PC-3 (cell line): ENCODE measurements at regions not wholly inside any gene's neighbourhood (a gene's known extent, or its start where the extent isn't known, plus 50 kb on each side); places are given as distances from the start of the nearest gene placed in this dataset.

Experiments
- ATAC-seq: fragments of 200-7000 bp; cut with Tn5 transposase; 2 replicates; pipeline ENCODE4 v1.9.1; 2020; ENCODE audit warnings: mild to moderate bottlenecking, moderate library complexity
- BruUV-seq: library from RNA; stranded (reverse); fragments of 400-500 nt; replicated peaks from 2 replicates; lab custom pipeline; 2021; lab: Mats Ljungman, UMichigan
- CTCF ChIA-PET: fragments of 300-600 bp; sonication (Branson Sonifier 250); formaldehyde crosslinking; loops from one replicate; lab custom pipeline; 2022; ENCODE audit warnings: antibody characterized with exemption; lab: Charles Lee
- POLR2A ChIA-PET: fragments of 300-600 bp; sonication (Branson Sonifier 250); formaldehyde crosslinking; loops from one replicate; lab custom pipeline; 2022; ENCODE audit warnings: antibody characterized with exemption; ENCODE audit not compliant: unreplicated experiment; lab: Charles Lee
- DNase-seq: peaks from one replicate; pipeline ENCODE4 v3.0.0-alpha.2; 2015
- H2AFZ ChIP-seq: fragments of 300-600 bp; sonication (generic); 2 replicates; pipeline ENCODE4 v1.6.0; 2016; ENCODE audit warnings: antibody characterized with exemption, low read length
- H3F3A ChIP-seq: fragments of 300-600 bp; sonication (generic); one replicate; pipeline ENCODE4 v1.6.0; 2017; ENCODE audit warnings: antibody characterized with exemption, low read length, control low read depth, mild to moderate bottlenecking; ENCODE audit not compliant: unreplicated experiment
- H3K27ac ChIP-seq: fragments of 300-600 bp; sonication (generic); 2 replicates; pipeline ENCODE4 v1.5.1; 2016; ENCODE audit warnings: mild to moderate bottlenecking, low read length
- H3K27me3 ChIP-seq: fragments of 300-600 bp; sonication (generic); 2 replicates; pipeline ENCODE4 v1.6.1; 2016; ENCODE audit warnings: low read length, mixed read lengths
- H3K36me3 ChIP-seq: fragments of 300-600 bp; sonication (generic); 2 replicates; pipeline ENCODE4 v1.6.1; 2016; ENCODE audit warnings: low read depth, mixed run types, low read length, mixed read lengths
- H3K4me1 ChIP-seq: fragments of 300-600 bp; sonication (generic); 2 replicates; pipeline ENCODE4 v1.5.1; 2016; ENCODE audit warnings: low read length; ENCODE audit not compliant: insufficient read depth
- H3K4me2 ChIP-seq: fragments of 300-600 bp; sonication (generic); 2 replicates; pipeline ENCODE4 v1.6.0; 2016; ENCODE audit warnings: low read length
- H3K4me3 ChIP-seq: fragments of 300-600 bp; sonication (generic); 2 replicates; pipeline ENCODE4 v1.5.1; 2016; ENCODE audit warnings: mild to moderate bottlenecking, low read length, mixed read lengths
- H3K79me2 ChIP-seq: fragments of 300-600 bp; sonication (generic); 2 replicates; pipeline ENCODE4 v1.6.1; 2017; ENCODE audit warnings: low read length, mixed read lengths
- H3K9ac ChIP-seq: fragments of 300-600 bp; sonication (generic); 2 replicates; pipeline ENCODE4 v1.6.0; 2016; ENCODE audit warnings: mild to moderate bottlenecking, low read length
- H3K9me2 ChIP-seq: fragments of 300-600 bp; sonication (generic); replicated peaks from 2 replicates; pipeline ENCODE4 v1.6.1; 2016; ENCODE audit warnings: mixed run types, low read length, mixed read lengths
- H3K9me3 ChIP-seq: fragments of 300-600 bp; sonication (generic); 2 replicates; pipeline ENCODE4 v1.6.1; 2016; ENCODE audit warnings: low read length, mixed read lengths
- H4K20me1 ChIP-seq: fragments of 300-600 bp; sonication (generic); 2 replicates; pipeline ENCODE4 v1.6.1; 2016; ENCODE audit warnings: low read length, mixed read lengths
- EZH2 ChIP-seq: fragments of 300-600 bp; sonication (generic); IDR thresholded peaks from one replicate; pipeline ENCODE4 v1.6.1; 2017; ENCODE audit warnings: antibody characterized with exemption, mild to moderate bottlenecking, low read length; ENCODE audit not compliant: unreplicated experiment
- EZH2phosphoT487 ChIP-seq: fragments of 300-600 bp; sonication (generic); IDR thresholded peaks from 2 replicates; pipeline ENCODE4 v1.6.1; 2018; ENCODE audit warnings: mild to moderate bottlenecking, antibody characterized with exemption, low read length, borderline replicate concordance
- intact Hi-C: fragments of 100-400 bp; cut with micrococcal nuclease; formaldehyde crosslinking; loops from 2 replicates; pipeline ENCODE4 v1.9.0; 2023
- TF ChIP-seq, protein P1 (sequence below): fragments of 300-600 bp; sonication (generic); conservative IDR thresholded peaks from 2 replicates; pipeline ENCODE4 v1.5.1; 2017; ENCODE audit warnings: antibody characterized with exemption, low read depth, mild to moderate bottlenecking, low read length

DNA sequence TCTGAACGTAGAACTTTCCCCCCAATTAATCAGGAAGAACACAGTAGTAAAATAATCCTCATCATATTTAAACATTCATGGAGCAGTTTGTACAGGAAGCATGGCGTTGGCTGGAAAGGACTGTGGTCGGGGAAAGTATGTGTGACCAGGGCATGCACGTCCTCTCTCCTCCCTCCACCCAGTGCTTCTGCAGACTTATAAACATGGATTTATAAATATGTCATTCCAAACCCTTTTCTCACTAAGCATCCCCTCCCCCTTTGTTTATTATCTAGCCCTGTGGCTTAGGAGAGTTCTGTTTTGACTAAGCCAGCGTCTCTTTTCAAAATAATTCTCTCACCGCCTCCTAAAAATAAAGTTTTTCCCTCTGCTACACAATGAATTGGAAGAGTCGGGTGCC is 70.4 kb upstream of the DAP start:
- H3K4me2 ChIP-seq, result no peak overlapping the region
- H3K4me1 ChIP-seq, result peaks cover 7% of the 10 kb centered on the region
- TF ChIP-seq EZH2phosphoT487, result no peak
- TF ChIP-seq, protein P1, sequence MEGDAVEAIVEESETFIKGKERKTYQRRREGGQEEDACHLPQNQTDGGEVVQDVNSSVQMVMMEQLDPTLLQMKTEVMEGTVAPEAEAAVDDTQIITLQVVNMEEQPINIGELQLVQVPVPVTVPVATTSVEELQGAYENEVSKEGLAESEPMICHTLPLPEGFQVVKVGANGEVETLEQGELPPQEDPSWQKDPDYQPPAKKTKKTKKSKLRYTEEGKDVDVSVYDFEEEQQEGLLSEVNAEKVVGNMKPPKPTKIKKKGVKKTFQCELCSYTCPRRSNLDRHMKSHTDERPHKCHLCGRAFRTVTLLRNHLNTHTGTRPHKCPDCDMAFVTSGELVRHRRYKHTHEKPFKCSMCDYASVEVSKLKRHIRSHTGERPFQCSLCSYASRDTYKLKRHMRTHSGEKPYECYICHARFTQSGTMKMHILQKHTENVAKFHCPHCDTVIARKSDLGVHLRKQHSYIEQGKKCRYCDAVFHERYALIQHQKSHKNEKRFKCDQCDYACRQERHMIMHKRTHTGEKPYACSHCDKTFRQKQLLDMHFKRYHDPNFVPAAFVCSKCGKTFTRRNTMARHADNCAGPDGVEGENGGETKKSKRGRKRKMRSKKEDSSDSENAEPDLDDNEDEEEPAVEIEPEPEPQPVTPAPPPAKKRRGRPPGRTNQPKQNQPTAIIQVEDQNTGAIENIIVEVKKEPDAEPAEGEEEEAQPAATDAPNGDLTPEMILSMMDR, result no peak
- no peak for TF ChIP-seq EZH2
- H3K4me3 ChIP-seq, result no peak overlapping the region
- H3K79me2 ChIP-seq, result no peaks in the 10 kb centered on the region
- no peak for ATAC-seq
- H3K36me3 ChIP-seq, result no peaks in the 10 kb centered on the region
- intact Hi-C loops, result no loop called here
- no peaks in the 10 kb centered on the region for H4K20me1 ChIP-seq
- POLR2A ChIA-PET, result no interaction called here
- BruUV-seq, result no TSS peak
- H3K9ac ChIP-seq, result no peak overlapping the region
- DNase-seq, result peak; percentile 26
- H3K9me2 ChIP-seq, result no peaks in the 10 kb centered on the region
- CTCF ChIA-PET, result no interaction called here
- H3K27ac ChIP-seq, result no peak overlapping the region
- no peaks in the 10 kb centered on the region for H3K9me3 ChIP-seq
- H3F3A ChIP-seq, result no peaks in the 10 kb centered on the region
- H2AFZ ChIP-seq, result 0 out of 2 replicates have a peak overlapping the region, but pooled peaks have one; percentile 8
- no peaks in the 10 kb centered on the region for H3K27me3 ChIP-seq

DNA sequence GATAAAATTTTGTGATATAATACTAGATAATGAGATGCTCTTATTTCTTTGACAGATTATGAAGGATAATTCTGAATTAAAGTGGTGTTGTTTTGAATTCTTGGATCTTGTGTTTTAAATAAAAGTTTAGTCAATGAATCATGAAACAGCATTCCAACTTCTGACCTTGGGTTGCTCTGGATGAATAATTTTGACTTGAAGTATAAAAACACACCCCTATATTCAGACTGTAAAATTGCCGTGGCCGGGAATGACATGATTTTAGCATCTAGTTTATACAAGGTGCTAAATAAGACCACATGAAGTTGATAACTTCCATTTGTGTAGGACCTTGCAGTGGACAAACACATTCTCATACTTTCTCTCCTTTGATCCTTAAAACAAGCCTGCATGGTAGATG is 67.2 kb upstream of the DAP start:
- H2AFZ ChIP-seq, result no peak overlapping the region
- H3K27ac ChIP-seq, result no peak overlapping the region
- H3K36me3 ChIP-seq, result no peaks in the 10 kb centered on the region
- intact Hi-C loops, result no loop called here
- no peaks in the 10 kb centered on the region for H3F3A ChIP-seq
- CTCF ChIA-PET, result no interaction called here
- H3K79me2 ChIP-seq, result no peaks in the 10 kb centered on the region
- no peaks in the 10 kb centered on the region for H3K27me3 ChIP-seq
- H4K20me1 ChIP-seq, result no peaks in the 10 kb centered on the region
- no peak overlapping the region for H3K4me3 ChIP-seq
- no peak overlapping the region for H3K9ac ChIP-seq
- H3K9me3 ChIP-seq, result peaks cover 4% of the 10 kb centered on the region; the same call in 1 of the 2 replicates
- TF ChIP-seq EZH2phosphoT487, result no peak
- no peak for TF ChIP-seq EZH2
- TF ChIP-seq, protein P1, result no peak
- H3K4me2 ChIP-seq, result no peak overlapping the region
- BruUV-seq, result no TSS peak
- peaks cover 4% of the 10 kb centered on the region for H3K4me1 ChIP-seq
- H3K9me2 ChIP-seq, result no peaks in the 10 kb centered on the region
- ATAC-seq (no peak), DNase-seq (peak; percentile 14)
- POLR2A ChIA-PET, result no interaction called here

GRCh38 chr5:10827571-10827970 is 66.5 kb upstream of the DAP start:
- intact Hi-C loops, result no loop called here
- no peak overlapping the region for H3K4me2 ChIP-seq
- H4K20me1 ChIP-seq, result no peaks in the 10 kb centered on the region
- ChIA-PET POLR2A (no interaction called here), CTCF (no interaction called here)
- no peaks in the 10 kb centered on the region for H3K79me2 ChIP-seq
- H3K9me3 ChIP-seq, result peaks cover 4% of the 10 kb centered on the region; the same call in 1 of the 2 replicates
- H3K9me2 ChIP-seq, result no peaks in the 10 kb centered on the region
- no peaks in the 10 kb centered on the region for H3F3A ChIP-seq
- BruUV-seq, result no TSS peak
- no peaks in the 10 kb centered on the region for H3K27me3 ChIP-seq
- TF ChIP-seq EZH2, result no peak
- no peak for TF ChIP-seq EZH2phosphoT487
- TF ChIP-seq, protein P1, result no peak
- ATAC-seq (no peak), DNase-seq (no peak)
- no peak overlapping the region for H3K9ac ChIP-seq
- H3K4me3 ChIP-seq, result no peak overlapping the region
- no peaks in the 10 kb centered on the region for H3K4me1 ChIP-seq
- no peak overlapping the region for H3K27ac ChIP-seq
- H2AFZ ChIP-seq, result no peak overlapping the region
- H3K36me3 ChIP-seq, result no peaks in the 10 kb centered on the region
